Spleen (tissue), 11 donors: ENCODE measurements at regions not wholly inside any gene's neighbourhood (a gene's known extent, or its start where the extent isn't known, plus 50 kb on each side); places are given as distances from the start of the nearest gene placed in this dataset.

Experiments
- DNase-seq: peaks from one replicate; pipeline ENCODE4 v3.0.0-alpha.2; 2020
- H3K27ac ChIP-seq, 8 donors: fragments of 200-600 bp; sonication (generic) in 7 of 8; 1 replicate in 4 of 8; 2 replicates in 4 of 8; pipeline versions ENCODE4 v1.5.0 to v1.8.0; 2016 to 2021; ENCODE audit warnings: inconsistent platforms in 4 of 8, mild to moderate bottlenecking in 4 of 8, moderate library complexity in 1 of 8
- H3K27me3 ChIP-seq, 7 donors: fragments of 200-600 bp; sonication (generic) in 6 of 7; replicated peaks in 1 of 7; 1 replicate in 4 of 7; 2 replicates in 3 of 7; pipeline versions ENCODE4 v1.5.0 to v1.8.0; 2016 to 2021; ENCODE audit warnings: inconsistent platforms in 3 of 7, mild to moderate bottlenecking in 1 of 7
- H3K36me3 ChIP-seq, 6 donors: fragments of 200-600 bp; sonication (generic) in 5 of 6; 1 replicate in 4 of 6; 2 replicates in 2 of 6; pipeline versions ENCODE4 v1.5.0 to v1.8.0; 2016 to 2021; ENCODE audit warnings: inconsistent platforms in 2 of 6
- H3K4me1 ChIP-seq, 6 donors: fragments of 200-600 bp; sonication (generic) in 5 of 6; 1 replicate in 3 of 6; 2 replicates in 3 of 6; pipeline versions ENCODE4 v1.5.0 to v1.8.0; 2016 to 2021; ENCODE audit warnings: inconsistent platforms in 3 of 6
- H3K4me3 ChIP-seq, 8 donors: fragments of 200-600 bp; sonication (generic) in 7 of 8; 1 replicate in 4 of 8; 2 replicates in 4 of 8; pipeline versions ENCODE4 v1.5.0 to v1.8.0; 2016 to 2021; ENCODE audit warnings: inconsistent platforms in 4 of 8, mild to moderate bottlenecking in 4 of 8, moderate library complexity in 2 of 8
- H3K9me3 ChIP-seq, 8 donors: fragments of 200-600 bp; sonication (generic) in 7 of 8; 1 replicate in 4 of 8; 2 replicates in 4 of 8; pipeline versions ENCODE4 v1.5.0 to v1.8.0; 2016 to 2021; ENCODE audit warnings: inconsistent platforms in 4 of 8
- CTCF ChIP-seq, 11 experiments: fragments of 200-600 bp in 7 of 11; fragments of 450-650 bp in 4 of 11; sonication (generic) in 4 of 11; IDR thresholded peaks in 8 of 11; conservative IDR thresholded peaks in 3 of 11; 1 replicate in 7 of 11; 2 replicates in 4 of 11; pipeline versions ENCODE4 v1.4.0 to v1.8.0; 2016 to 2021; ENCODE audit warnings: antibody characterized with exemption in 11 of 11, inconsistent platforms in 4 of 11, mild to moderate bottlenecking in 1 of 11
- POLR2A ChIP-seq, 3 donors: fragments of 450-650 bp; IDR thresholded peaks; one replicate each; pipeline ENCODE4 v1.5.1; 2017; ENCODE audit warnings: antibody characterized with exemption in 3 of 3, mild to moderate bottlenecking in 1 of 3
- POLR2AphosphoS5 ChIP-seq, 3 donors: sonication (generic); formaldehyde crosslinking; IDR thresholded peaks; one replicate each; pipeline ENCODE4 v1.5.1; 2017; ENCODE audit warnings: antibody characterized with exemption in 3 of 3
- WGBS, 5 donors: extraction: QIAGEN DNeasy Blood & Tissue Kit in 3 of 5; methylation state at CpG; one replicate each; pipeline versions ENCODE4 v1.1.5 to v1.1.7; 2013 to 2018; 5-methylcytosine and 5-hydroxymethylcytosine counted together
- intact Hi-C: fragments of 100-400 bp; cut with DNase I; formaldehyde crosslinking; loops from one replicate; pipeline ENCODE4 v1.15.0; 2023; ENCODE audit warnings: low total_unique reads
- donor health status: healthy with polysubstance abuse.
- donor health status: DM: no; HTN: no; CAD: no; lungs with moderate emphysema.
- donor health status: DM: no; HTN: no; CAD: no.
- donor health status: Bipolar disorder and iron deficiency.
- donor health status: healthy.
- donor health status: DM: no; HTN: no; CAD: no.
- donor health status: DM: yes; HTN: yes; CAD: no.

GRCh38 chr9:28915202-28915930 lies 1342.1 kb upstream of the C9orf72 start:
- TF ChIP-seq POLR2AphosphoS5 (IDR thresholded peaks at IDR 0.05) (no peak), CTCF (IDR thresholded peaks at IDR 0.05 in 8 of 11, conservative IDR thresholded peaks at IDR 0.05 in 3 of 11) (no peak), POLR2A (IDR thresholded peaks at IDR 0.05) (no peak)
- H3K4me1 ChIP-seq: no peaks in the 10 kb centered on the region
- no peak for DNase-seq
- WGBS, 5 donors: 67 to 90% (median 83%) methylated on average over 2 of the region's 2 CpGs
- no peaks in the 10 kb centered on the region for H3K36me3 ChIP-seq
- intact Hi-C loops: no loop called here
- no peak overlapping the region for H3K4me3 ChIP-seq
- no peak overlapping the region for H3K27ac ChIP-seq
- H3K9me3 ChIP-seq: peaks cover 0 to 6% (median 0%) of the 10 kb centered on the region in 8 donors
- no peaks in the 10 kb centered on the region for H3K27me3 ChIP-seq

GRCh38 chr9:28916348-28916747 lies 1343.1 kb upstream of the C9orf72 start:
- H3K27me3 ChIP-seq: no peaks in the 10 kb centered on the region
- TF ChIP-seq CTCF (IDR thresholded peaks at IDR 0.05 in 8 of 11, conservative IDR thresholded peaks at IDR 0.05 in 3 of 11) (no peak), POLR2AphosphoS5 (IDR thresholded peaks at IDR 0.05) (no peak), POLR2A (IDR thresholded peaks at IDR 0.05) (no peak)
- no peak overlapping the region for H3K27ac ChIP-seq
- H3K9me3 ChIP-seq: peaks cover 0 to 6% (median 0%) of the 10 kb centered on the region in 8 donors
- no peak for DNase-seq
- H3K4me3 ChIP-seq: no peak overlapping the region
- intact Hi-C loops: no loop called here
- no peaks in the 10 kb centered on the region for H3K36me3 ChIP-seq
- H3K4me1 ChIP-seq: no peaks in the 10 kb centered on the region
- 72 to 82% (median 75%) methylated on average over 3 of the region's 3 CpGs for WGBS, 5 donors

- no peak overlapping the region for H3K27ac ChIP-seq
- 74 to 86% (median 80%) methylated on average over 3 of the region's 3 CpGs for WGBS, 5 donors
- peaks cover 0 to 4% (median 0%) of the 10 kb centered on the region in 8 donors for H3K9me3 ChIP-seq
- no peak overlapping the region for H3K4me3 ChIP-seq
- no peaks in the 10 kb centered on the region for H3K27me3 ChIP-seq
- no peaks in the 10 kb centered on the region for H3K4me1 ChIP-seq
- H3K36me3 ChIP-seq: no peaks in the 10 kb centered on the region
- no peak for TF ChIP-seq POLR2A (IDR thresholded peaks at IDR 0.05)
- no peak for TF ChIP-seq CTCF (IDR thresholded peaks at IDR 0.05 in 8 of 11, conservative IDR thresholded peaks at IDR 0.05 in 3 of 11)
- intact Hi-C loops: no loop called here
- no peak for DNase-seq
Observed at GRCh38 chr9:28921857-28922500, 1348.7 kb upstream of the C9orf72 start.

- Histone ChIP-seq H3K36me3 (no peaks in the 10 kb centered on the region), H3K4me1 (no peaks in the 10 kb centered on the region), H3K9me3 (peaks cover 0 to 2% (median 0%) of the 10 kb centered on the region in 8 donors), H3K27me3 (no peaks in the 10 kb centered on the region), H3K4me3 (no peak overlapping the region), H3K27ac (no peak overlapping the region)
- 69 to 86% (median 72%) methylated on average over 4 of the region's 4 CpGs for WGBS, 5 donors
- DNase-seq: no peak
- TF ChIP-seq POLR2A (IDR thresholded peaks at IDR 0.05): no peak
- TF ChIP-seq POLR2AphosphoS5 (IDR thresholded peaks at IDR 0.05): no peak
- no peak for TF ChIP-seq CTCF (IDR thresholded peaks at IDR 0.05 in 8 of 11, conservative IDR thresholded peaks at IDR 0.05 in 3 of 11)
- intact Hi-C loops: no loop called here
Observed at GRCh38 chr9:28922891-28923290, 1349.6 kb upstream of the C9orf72 start.
